HCT116 (cell line): ENCODE measurements at regions not wholly inside any gene's neighbourhood (a gene's known extent, or its start where the extent isn't known, plus 50 kb on each side); places are given as distances from the start of the nearest gene placed in this dataset.

Experiments used
- ATAC-seq: fragments of 200-7000 bp; cut with Tn5 transposase; 2 replicates; pipeline ENCODE4 v1.9.1; 2020; ENCODE audit warnings: mild to moderate bottlenecking, moderate library complexity
- BruUV-seq: library from RNA; stranded (reverse); fragments of 400-500 nt; replicated peaks from 2 replicates; lab custom pipeline; 2021; lab: Mats Ljungman, UMichigan
- CTCF ChIA-PET: fragments of 300-600 bp; sonication (Branson Sonifier 250); formaldehyde crosslinking; loops from one replicate; lab custom pipeline; 2021; ENCODE audit warnings: antibody characterized with exemption; lab: Charles Lee
- POLR2A ChIA-PET: fragments of 300-600, 350-600 bp; sonication (Branson Sonifier 250); formaldehyde crosslinking; loops from one replicate; lab custom pipeline; 2021; ENCODE audit warnings: antibody characterized with exemption; lab: Charles Lee
- RAD21 ChIA-PET, 2 experiments: fragments of 300-600 bp; sonication (Branson Sonifier 250); formaldehyde crosslinking; loops; one replicate each; lab custom pipeline; 2023; ENCODE audit warnings: low total read pairs in 2 of 2; ENCODE audit not compliant: uncharacterized antibody in 2 of 2, unreplicated experiment in 2 of 2, low non-redundant PET in 1 of 2; lab: Charles Lee
- DNase-seq: peaks from one replicate; pipeline ENCODE4 v3.0.0-alpha.2; 2010; ENCODE audit warnings: low read depth, low spot score
- H2AFZ ChIP-seq: fragments of 200-600 bp; shearing (Covaris generic), sonication (generic); 2 replicates; pipeline ENCODE4 v1.6.1; 2017; ENCODE audit warnings: low read depth, mixed run types, mixed read lengths, antibody characterized with exemption, low read length; ENCODE audit not compliant: poor library complexity, severe bottlenecking
- H3K27ac ChIP-seq: 2 replicates; pipeline ENCODE4 v1.5.1; 2012; ENCODE audit warnings: low read depth, low read length
- H3K27me3 ChIP-seq: fragments of 200-600 bp; sonication (generic); 2 replicates; pipeline ENCODE4 v1.6.1; 2016; ENCODE audit warnings: mixed run types, low read length, mixed read lengths; ENCODE audit not compliant: insufficient read depth
- H3K36me3 ChIP-seq, 2 experiments: fragments of 200-500 bp in 1 of 2; fragments of 200-600 bp in 1 of 2; sonication (Bioruptor generic) in 1 of 2; sonication (generic) in 1 of 2; 2 replicates each; pipeline versions ENCODE4 v1.5.1 to v1.6.1; 2014 to 2016; ENCODE audit warnings: low read length in 2 of 2, inconsistent platforms in 1 of 2, mixed read lengths in 1 of 2, mixed run types in 1 of 2; ENCODE audit not compliant: insufficient read depth in 2 of 2, control insufficient read depth in 1 of 2
- H3K4me1 ChIP-seq, 2 experiments: fragments of 200-600 bp in 1 of 2; sonication (generic) in 1 of 2; 2 replicates each; pipeline versions ENCODE4 v1.5.1 to v1.6.1; 2012 to 2017; ENCODE audit warnings: low read length in 2 of 2, inconsistent platforms in 1 of 2, mild to moderate bottlenecking in 1 of 2, mixed read lengths in 1 of 2, mixed run types in 1 of 2, moderate library complexity in 1 of 2; ENCODE audit not compliant: insufficient read depth in 2 of 2, control insufficient read depth in 1 of 2
- H3K4me2 ChIP-seq: fragments of 200-600 bp; sonication (generic); 2 replicates; pipeline ENCODE4 v1.6.1; 2017; ENCODE audit warnings: mixed run types, low read length, mixed read lengths
- H3K4me3 ChIP-seq, 2 experiments: fragments of 200-600 bp in 1 of 2; sonication (generic) in 1 of 2; replicated peaks in 1 of 2; 2 replicates each; pipeline ENCODE4 v1.5.1; 2011 to 2016; ENCODE audit warnings: low read length in 2 of 2, control low read depth in 1 of 2, low read depth in 1 of 2, mild to moderate bottlenecking in 1 of 2, mixed read lengths in 1 of 2, mixed run types in 1 of 2
- H3K79me2 ChIP-seq: fragments of 200-600 bp; sonication (generic); 2 replicates; pipeline ENCODE4 v1.6.1; 2017; ENCODE audit warnings: mild to moderate bottlenecking, mixed run types, low read length, moderate library complexity, mixed read lengths; ENCODE audit not compliant: insufficient read depth
- H3K9ac ChIP-seq: fragments of 200-600 bp; sonication (generic); 2 replicates; pipeline ENCODE4 v1.6.1; 2016; ENCODE audit warnings: low read length, mixed read lengths
- H3K9me2 ChIP-seq: fragments of 200-600 bp; sonication (generic), shearing (Covaris generic); 2 replicates; pipeline ENCODE4 v1.6.1; 2017; ENCODE audit warnings: mixed run types, mild to moderate bottlenecking, moderate library complexity; ENCODE audit not compliant: insufficient read depth
- H3K9me3 ChIP-seq, 2 experiments: fragments of 200-500 bp in 1 of 2; fragments of 200-600 bp in 1 of 2; sonication (Bioruptor generic) in 1 of 2; sonication (generic) in 1 of 2; 2 replicates each; pipeline ENCODE4 v1.6.1; 2014 to 2017; ENCODE audit warnings: low read length in 2 of 2, mixed read lengths in 2 of 2, inconsistent platforms in 1 of 2, low read depth in 1 of 2, mild to moderate bottlenecking in 1 of 2, mixed run types in 1 of 2, moderate library complexity in 1 of 2; ENCODE audit not compliant: control insufficient read depth in 1 of 2, insufficient read depth in 1 of 2
- H4K20me1 ChIP-seq: fragments of 200-600 bp; sonication (generic), shearing (Covaris generic); 2 replicates; pipeline ENCODE4 v1.6.1; 2017; ENCODE audit warnings: mixed run types, mild to moderate bottlenecking, moderate library complexity; ENCODE audit not compliant: insufficient read depth
- CBX3 ChIP-seq: IDR thresholded peaks from 2 replicates; pipeline ENCODE4 v1.6.1; 2012; ENCODE audit warnings: low read depth
- CEBPB ChIP-seq: IDR thresholded peaks from 2 replicates; pipeline ENCODE4 v1.6.1; 2012; ENCODE audit warnings: low read depth
- ELF1 ChIP-seq: IDR thresholded peaks from 2 replicates; pipeline ENCODE4 v1.6.1; 2012; ENCODE audit warnings: low read depth, borderline replicate concordance
- EZH2 ChIP-seq: fragments of 200-600 bp; sonication (generic); IDR thresholded peaks from 2 replicates; pipeline ENCODE4 v1.6.1; 2017; ENCODE audit warnings: antibody characterized with exemption, mixed run types
- FOSL1 ChIP-seq: IDR thresholded peaks from 2 replicates; pipeline ENCODE4 v1.6.1; 2012; ENCODE audit warnings: low read depth
- MAX ChIP-seq: IDR thresholded peaks from 2 replicates; pipeline ENCODE4 v1.6.1; 2012
- POLR2A ChIP-seq: IDR thresholded peaks from 2 replicates; pipeline ENCODE4 v1.7.0; 2011; ENCODE audit warnings: borderline replicate concordance; ENCODE audit not compliant: insufficient read depth, insufficient read length; ENCODE audit errors: extremely low read depth
- POLR2AphosphoS5 ChIP-seq: IDR thresholded peaks from 2 replicates; pipeline ENCODE4 v1.6.1; 2011; ENCODE audit warnings: mild to moderate bottlenecking, low read depth, low read length, moderate library complexity
- REST ChIP-seq: IDR thresholded peaks from 2 replicates; pipeline ENCODE4 v1.6.1; 2012; ENCODE audit warnings: low read depth
- SIN3A ChIP-seq: IDR thresholded peaks from 2 replicates; pipeline ENCODE4 v1.6.1; 2012; ENCODE audit warnings: low read depth
- SP1 ChIP-seq: IDR thresholded peaks from 2 replicates; pipeline ENCODE4 v1.6.1; 2012; ENCODE audit warnings: low read depth
- TCF7L2 ChIP-seq: IDR thresholded peaks from 2 replicates; pipeline ENCODE4 v1.7.0; 2011; ENCODE audit warnings: borderline replicate concordance, inconsistent platforms; ENCODE audit not compliant: insufficient read depth, insufficient read length; ENCODE audit errors: extremely low read depth
- ZBTB33 ChIP-seq: IDR thresholded peaks from 2 replicates; pipeline ENCODE4 v1.6.1; 2011; ENCODE audit warnings: mild to moderate bottlenecking, low read length, moderate library complexity; ENCODE audit not compliant: insufficient replicate concordance; ENCODE audit errors: extremely low read depth
- ZNF274 ChIP-seq: fragments of 200-500 bp; sonication (Bioruptor generic); IDR thresholded peaks from 2 replicates; pipeline ENCODE4 v1.6.1; 2014; ENCODE audit warnings: mild to moderate bottlenecking, low read depth, low read length, inconsistent platforms
- intact Hi-C: fragments of 100-400 bp; cut with micrococcal nuclease; formaldehyde crosslinking; loops from 2 replicates; pipeline ENCODE4 v1.10.0; 2022

GRCh38 chr12:127421614-127422013, 845.4 kb upstream of the TMEM132C start:
- Histone ChIP-seq H3K79me2 (no peaks in the 10 kb centered on the region), H2AFZ (no peak overlapping the region), H3K36me3 (no peaks in the 10 kb centered on the region), H3K27me3 (no peaks in the 10 kb centered on the region), H3K9ac (no peak overlapping the region), H3K9me2 (no peaks in the 10 kb centered on the region), H3K4me1 (no peaks in the 10 kb centered on the region), H3K4me3 (no peak overlapping the region), H4K20me1 (no peaks in the 10 kb centered on the region)
- ATAC-seq (no peak), DNase-seq (no peak)
- RAD21 ChIA-PET: no interaction called here
- POLR2A ChIA-PET: no interaction called here
- TF ChIP-seq POLR2A: no peak
- TF ChIP-seq, all 23 proteins: peak for 0
- BruUV-seq: no TSS peak
- CTCF ChIA-PET: no interaction called here
- Histone ChIP-seq H3K27ac (no peak overlapping the region), H3K9me3 (peaks cover 0 to 4% of the 10 kb centered on the region in 2 experiments; a peak in 2 of 4 replicates), H3K4me2 (no peak overlapping the region)
- intact Hi-C loops: no loop called here

DNA sequence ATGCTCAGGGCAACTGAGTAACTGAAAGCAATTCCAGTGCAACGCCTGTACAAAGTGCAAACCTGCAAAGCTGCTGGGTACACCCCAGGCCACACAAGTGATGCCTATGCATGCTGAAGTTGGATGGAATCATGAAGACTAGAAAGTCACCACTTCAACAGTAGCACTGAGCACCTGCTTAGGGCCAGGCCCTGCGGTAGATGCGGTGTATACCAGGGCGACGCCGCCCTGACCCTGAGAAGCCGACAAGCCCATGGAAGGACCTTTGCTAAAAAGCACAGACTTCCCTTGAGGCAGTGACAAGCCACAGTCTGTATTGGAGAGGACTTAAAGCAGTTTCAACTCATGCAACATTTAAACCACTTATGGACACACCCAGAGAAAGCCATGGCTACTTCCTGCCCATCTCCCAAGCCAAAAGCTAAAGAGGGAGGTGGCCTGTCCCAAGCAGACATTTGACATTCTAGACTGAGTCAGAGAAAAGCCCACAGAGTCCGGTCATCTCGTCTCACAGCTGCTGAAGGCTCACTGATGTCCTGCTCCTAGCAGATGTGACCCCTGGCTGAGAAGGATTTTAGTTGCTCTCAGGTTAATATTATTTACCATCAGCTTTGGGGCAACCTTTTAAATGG, 843.9 kb upstream of the TMEM132C start:
- no peak overlapping the region for H3K4me3 ChIP-seq
- ChIA-PET RAD21 (no interaction called here), CTCF (no interaction called here), POLR2A (no interaction called here)
- DNase-seq: no peak
- H3K36me3 ChIP-seq: no peaks in the 10 kb centered on the region
- H3K27me3 ChIP-seq: no peaks in the 10 kb centered on the region
- no peak overlapping the region for H2AFZ ChIP-seq
- no TSS peak for BruUV-seq
- H4K20me1 ChIP-seq: no peaks in the 10 kb centered on the region
- H3K4me2 ChIP-seq: no peak overlapping the region
- no peaks in the 10 kb centered on the region for H3K79me2 ChIP-seq
- no peak for ATAC-seq
- no peak overlapping the region for H3K9ac ChIP-seq
- no peak overlapping the region for H3K27ac ChIP-seq
- no peaks in the 10 kb centered on the region for H3K9me2 ChIP-seq
- peaks cover 0 to 4% of the 10 kb centered on the region in 2 experiments; a peak in 2 of 4 replicates for H3K9me3 ChIP-seq
- no peak for TF ChIP-seq ELF1
- TF ChIP-seq MAX: no peak
- TF ChIP-seq ZBTB33: no peak
- TF ChIP-seq ZNF274: no peak
- TF ChIP-seq CBX3: no peak
- TF ChIP-seq TCF7L2: no peak
- no peak for TF ChIP-seq SIN3A
- TF ChIP-seq REST: no peak
- TF ChIP-seq POLR2AphosphoS5: no peak
- no peak for TF ChIP-seq EZH2
- TF ChIP-seq FOSL1: no peak
- no peak for TF ChIP-seq CEBPB
- TF ChIP-seq SP1: no peak
- intact Hi-C loops: no loop called here
- no peaks in the 10 kb centered on the region for H3K4me1 ChIP-seq
